Germinal center (tissue), 1 donor: ENCODE measurements at regions not wholly inside any gene's neighbourhood (a gene's known extent, or its start where the extent isn't known, plus 50 kb on each side); places are given as distances from the start of the nearest gene placed in this dataset.

Experiments used
- DNase-seq: peaks from one replicate; pipeline ENCODE4 v3.0.0; 2012; ENCODE audit warnings: mixed read lengths, low spot score

DNA sequence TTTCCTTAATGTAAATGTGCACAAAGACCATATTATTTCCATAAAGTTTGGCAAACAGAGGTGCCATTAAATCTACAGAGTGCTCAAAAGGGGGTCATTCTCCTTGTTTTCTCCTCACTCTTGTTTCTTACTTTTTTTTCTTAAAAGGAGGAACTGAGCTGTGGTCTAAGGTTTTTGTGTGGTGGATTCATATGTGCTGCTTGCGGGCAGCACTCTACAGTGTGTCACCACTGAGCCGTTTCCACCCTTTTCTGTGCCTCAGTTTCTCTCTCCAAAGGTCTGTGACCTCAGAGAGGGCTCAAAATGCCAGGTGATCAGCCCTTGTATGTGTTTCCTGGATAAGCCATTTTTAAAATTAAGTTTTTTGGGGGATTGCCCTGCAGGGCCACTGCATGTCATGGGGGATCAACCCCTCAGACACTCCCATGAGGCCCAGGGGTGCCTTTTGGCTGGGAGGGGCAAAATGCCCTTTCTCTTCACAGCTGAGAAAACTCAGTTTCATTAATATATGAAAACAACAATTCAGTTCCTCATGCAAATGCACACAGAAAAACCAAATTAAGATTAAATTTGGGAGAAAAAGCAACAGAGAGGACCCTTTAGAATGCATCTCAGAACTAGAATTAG, 56.9 kb upstream of the VOPP1 start:
- DNase-seq = no peak

DNA sequence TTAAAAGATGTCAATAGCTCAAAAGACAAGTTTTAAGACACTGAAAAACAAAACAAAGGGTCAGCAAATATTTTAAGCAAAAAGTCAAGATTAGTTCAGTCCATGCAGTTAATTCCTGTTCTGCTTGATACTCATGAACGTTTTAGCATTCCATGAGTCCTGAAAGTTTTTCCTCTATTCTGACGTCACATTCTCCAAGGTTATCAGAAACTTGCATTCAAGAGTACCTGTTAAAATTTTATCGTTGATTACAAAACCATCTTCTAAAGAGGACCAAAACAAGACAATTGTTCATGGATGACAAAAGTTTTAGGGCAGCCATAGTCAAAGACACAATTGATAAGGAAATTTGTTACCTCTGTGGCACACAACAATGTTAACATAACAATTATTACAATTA, 52.5 kb upstream of the VOPP1 start:
- DNase-seq = no peak

DNA sequence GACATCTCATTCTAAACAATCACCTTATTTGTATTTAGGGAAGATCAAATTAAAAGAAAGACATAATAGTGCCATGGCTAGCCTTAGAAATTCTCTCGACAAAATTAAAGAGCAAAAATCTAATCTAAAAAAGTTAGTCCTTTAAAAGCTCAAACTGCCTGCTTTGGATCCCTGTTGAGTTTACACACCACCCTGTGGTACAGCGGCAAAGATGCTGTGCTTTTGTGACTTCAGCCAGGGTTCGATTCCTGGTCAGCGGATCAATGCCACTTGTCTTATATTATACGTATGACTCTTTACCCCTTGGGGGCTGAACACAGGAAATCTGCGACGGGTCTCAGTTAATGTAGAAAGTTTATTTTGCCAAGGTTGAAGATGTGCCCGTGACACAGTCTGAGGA, 51.3 kb upstream of the VOPP1 start:
- no peak for DNase-seq

DNA sequence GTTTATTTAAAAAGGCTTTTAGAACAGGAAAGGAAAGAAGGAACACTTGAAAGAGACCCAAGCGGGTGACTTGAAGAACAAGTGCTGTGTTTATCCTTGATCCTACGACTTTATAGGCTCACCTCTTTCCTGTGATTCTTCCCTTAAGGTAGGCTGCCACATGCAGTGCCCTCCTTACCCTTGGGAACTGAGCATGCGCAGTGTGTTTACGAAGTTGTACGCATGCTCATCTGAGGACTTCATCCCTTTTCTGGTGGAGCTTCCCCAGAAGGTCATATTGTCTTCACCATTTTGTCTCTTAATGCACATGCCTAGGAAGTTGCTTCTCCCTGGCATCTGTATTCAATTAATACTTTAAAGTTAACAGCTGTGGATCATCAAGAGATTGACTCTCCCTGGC, 49.9 kb upstream of the VOPP1 start:
- no peak for DNase-seq
